Sigmoid colon (tissue), 6 donors: ENCODE measurements at regions not wholly inside any gene's neighbourhood (a gene's known extent, or its start where the extent isn't known, plus 50 kb on each side); places are given as distances from the start of the nearest gene placed in this dataset.

Experiments used
- DNase-seq: peaks from one replicate; pipeline ENCODE4 v3.0.0-alpha.2; 2019
- H3K27ac ChIP-seq, 4 donors: fragments of 200-600 bp; sonication (generic); one replicate each; pipeline ENCODE4 v1.5.1; 2016 to 2019; ENCODE audit warnings: mild to moderate bottlenecking in 1 of 4
- H3K27me3 ChIP-seq, 3 donors: fragments of 200-600 bp; sonication (generic); one replicate each; pipeline ENCODE4 v1.5.1; 2019; ENCODE audit warnings: mild to moderate bottlenecking in 1 of 3
- H3K36me3 ChIP-seq, 4 donors: fragments of 200-600 bp; sonication (generic); one replicate each; pipeline ENCODE4 v1.5.1; 2016 to 2019
- H3K4me1 ChIP-seq, 4 donors: fragments of 200-600 bp; sonication (generic); one replicate each; pipeline ENCODE4 v1.5.1; 2017 to 2019
- H3K4me3 ChIP-seq, 4 donors: fragments of 200-600 bp; sonication (generic); one replicate each; pipeline ENCODE4 v1.5.1; 2017 to 2019; ENCODE audit warnings: mild to moderate bottlenecking in 2 of 4, moderate library complexity in 1 of 4
- H3K9me3 ChIP-seq, 4 donors: fragments of 200-600 bp in 3 of 4; sonication (generic) in 3 of 4; one replicate each; pipeline versions ENCODE4 v1.5.1 to v1.6.1; 2013 to 2019
- CTCF ChIP-seq, 4 experiments: fragments of 450-650 bp in 3 of 4; fragments of 200-600 bp in 1 of 4; IDR thresholded peaks; one replicate each; pipeline ENCODE4 v1.5.1; 2016 to 2019; ENCODE audit warnings: antibody characterized with exemption in 4 of 4, mild to moderate bottlenecking in 3 of 4, moderate library complexity in 2 of 4
- EP300 ChIP-seq, 4 donors: sonication (generic); formaldehyde crosslinking; IDR thresholded peaks; one replicate each; pipeline ENCODE4 v1.6.1; 2017; ENCODE audit warnings: antibody characterized with exemption in 4 of 4
- POLR2A ChIP-seq, 2 donors: fragments of 450-650 bp; IDR thresholded peaks; one replicate each; pipeline ENCODE4 v1.6.1; 2016; ENCODE audit warnings: antibody characterized with exemption in 2 of 2, mild to moderate bottlenecking in 2 of 2, moderate library complexity in 2 of 2
- POLR2AphosphoS5 ChIP-seq, 4 donors: sonication (generic); formaldehyde crosslinking; IDR thresholded peaks; one replicate each; pipeline ENCODE4 v1.6.1; 2017; ENCODE audit warnings: antibody characterized with exemption in 4 of 4
- WGBS, 2 donors: extraction: QIAGEN DNeasy Blood & Tissue Kit; methylation state at CpG; one replicate each; pipeline ENCODE4 v1.1.7; 2013; 5-methylcytosine and 5-hydroxymethylcytosine counted together
- intact Hi-C: fragments of 100-400 bp; cut with DNase I; formaldehyde crosslinking; loops from one replicate; pipeline ENCODE4 v1.15.1; 2023
- donor health status: healthy with polysubstance abuse.
- donor health status: healthy.

GRCh38 chr2:37563375-37564015 is 107.9 kb downstream of the CDC42EP3 start:
- H3K27ac ChIP-seq: peak overlapping the region in 2 of 4 donors; percentile 44 to 56
- H3K4me3 ChIP-seq: no peak overlapping the region
- intact Hi-C loops: no loop called here
- no peaks in the 10 kb centered on the region for H3K36me3 ChIP-seq
- DNase-seq: no peak
- H3K4me1 ChIP-seq: peaks cover 0 to 24% (median 2%) of the 10 kb centered on the region in 4 donors
- WGBS, 2 donors: 62 to 85% methylated on average over 6 of the region's 6 CpGs
- no peaks in the 10 kb centered on the region for H3K27me3 ChIP-seq
- H3K9me3 ChIP-seq: no peaks in the 10 kb centered on the region
- no peak for TF ChIP-seq POLR2A (IDR thresholded peaks at IDR 0.05)

- WGBS, 2 donors: 84 to 86% methylated on average over 7 of the region's 7 CpGs
- H3K4me3 ChIP-seq: no peak overlapping the region
- no peaks in the 10 kb centered on the region for H3K36me3 ChIP-seq
- peaks cover 0 to 30% (median 7%) of the 10 kb centered on the region in 4 donors for H3K4me1 ChIP-seq
- peak overlapping the region in 2 of 4 donors; percentile 44 to 56 for H3K27ac ChIP-seq
- intact Hi-C loops: no loop called here
- no peaks in the 10 kb centered on the region for H3K9me3 ChIP-seq
- TF ChIP-seq EP300 (IDR thresholded peaks at IDR 0.05) (no peak), CTCF (IDR thresholded peaks at IDR 0.05) (no peak), POLR2A (IDR thresholded peaks at IDR 0.05) (no peak), POLR2AphosphoS5 (IDR thresholded peaks at IDR 0.05) (no peak)
- no peaks in the 10 kb centered on the region for H3K27me3 ChIP-seq
- no peak for DNase-seq
Measured at GRCh38 chr2:37564356-37564755, 107.1 kb downstream of the CDC42EP3 start.

- DNase-seq: no peak
- Histone ChIP-seq H3K4me3 (no peak overlapping the region), H3K9me3 (no peaks in the 10 kb centered on the region), H3K27me3 (no peaks in the 10 kb centered on the region), H3K27ac (peak overlapping the region in 1 of 4 donors; percentile 2), H3K36me3 (no peaks in the 10 kb centered on the region), H3K4me1 (peaks cover 0 to 45% (median 28%) of the 10 kb centered on the region in 4 donors)
- intact Hi-C loops: no loop called here
- TF ChIP-seq POLR2AphosphoS5 (IDR thresholded peaks at IDR 0.05) (no peak), POLR2A (IDR thresholded peaks at IDR 0.05) (no peak), CTCF (IDR thresholded peaks at IDR 0.05) (no peak), EP300 (IDR thresholded peaks at IDR 0.05) (no peak)
- 75 to 86% methylated on average over 5 of the region's 5 CpGs for WGBS, 2 donors
Measured at GRCh38 chr2:37566517-37566981, 104.9 kb downstream of the CDC42EP3 start.

GRCh38 chr2:37568565-37568964 is 102.9 kb downstream of the CDC42EP3 start:
- 76 to 88% methylated on average over 2 of the region's 2 CpGs for WGBS, 2 donors
- Histone ChIP-seq H3K9me3 (no peaks in the 10 kb centered on the region), H3K36me3 (no peaks in the 10 kb centered on the region), H3K4me1 (peaks cover 0 to 42% (median 34%) of the 10 kb centered on the region in 4 donors), H3K27me3 (no peaks in the 10 kb centered on the region), H3K27ac (peak overlapping the region in 3 of 4 donors; percentile 57 to 60 (median 60)), H3K4me3 (no peak overlapping the region)
- TF ChIP-seq CTCF (IDR thresholded peaks at IDR 0.05) (no peak), POLR2AphosphoS5 (IDR thresholded peaks at IDR 0.05) (no peak), EP300 (IDR thresholded peaks at IDR 0.05) (no peak), POLR2A (IDR thresholded peaks at IDR 0.05) (no peak)
- DNase-seq: no peak
- intact Hi-C loops: no loop called here

- Histone ChIP-seq H3K27me3 (no peaks in the 10 kb centered on the region), H3K4me1 (peaks cover 0 to 44% (median 40%) of the 10 kb centered on the region in 4 donors), H3K9me3 (no peaks in the 10 kb centered on the region), H3K27ac (peak overlapping the region; percentile 57 to 68 (median 60)), H3K4me3 (no peak overlapping the region), H3K36me3 (no peaks in the 10 kb centered on the region)
- DNase-seq: no peak
- intact Hi-C loops: no loop called here
- TF ChIP-seq POLR2AphosphoS5 (IDR thresholded peaks at IDR 0.05) (peak in 1 of 4 donors; percentile 8), POLR2A (IDR thresholded peaks at IDR 0.05) (no peak), CTCF (IDR thresholded peaks at IDR 0.05) (no peak), EP300 (IDR thresholded peaks at IDR 0.05) (peak in 1 of 4 donors; percentile 27)
- WGBS, 2 donors: 79 to 85% methylated on average over 2 of the region's 2 CpGs
Measured at GRCh38 chr2:37569131-37569823, 102.2 kb downstream of the CDC42EP3 start.
